IMR-90 (cell line): ENCODE measurements at regions not wholly inside any gene's neighbourhood (a gene's known extent, or its start where the extent isn't known, plus 50 kb on each side); places are given as distances from the start of the nearest gene placed in this dataset.

ENCODE experiments used
- CEBPB ChIP-seq: IDR thresholded peaks from 2 replicates; pipeline ENCODE4 v1.6.1; 2012; ENCODE audit warnings: low read depth, low read length, improper control_type of control experiment
- NFE2L2 ChIP-seq: fragments of 150-350 bp; IDR thresholded peaks from 2 replicates; pipeline ENCODE4 v1.6.1; 2016; ENCODE audit warnings: low read depth, mild to moderate bottlenecking, low read length
- POLR2A ChIP-seq: IDR thresholded peaks from 2 replicates; pipeline ENCODE4 v1.6.1; 2012; ENCODE audit warnings: mild to moderate bottlenecking, low read depth, low read length
- RAD21 ChIP-seq: IDR thresholded peaks from 2 replicates; pipeline ENCODE4 v1.6.1; 2012; ENCODE audit warnings: low read length, improper control_type of control experiment
- SMC3 ChIP-seq: fragments of 150-350 bp; IDR thresholded peaks from 2 replicates; pipeline ENCODE4 v1.6.1; 2016; ENCODE audit warnings: low read depth, mild to moderate bottlenecking, antibody characterized with exemption, low read length, moderate library complexity
- TF ChIP-seq, protein P1 (sequence below): conservative IDR thresholded peaks from 2 replicates; pipeline ENCODE4 v1.5.1; 2012; ENCODE audit warnings: mild to moderate bottlenecking, low read depth, low read length, improper control_type of control experiment
- TF ChIP-seq, protein P2 (sequence below): fragments of 150-350 bp; IDR thresholded peaks from 2 replicates; pipeline ENCODE4 v1.6.1; 2016; ENCODE audit warnings: low read depth, mild to moderate bottlenecking, low read length, moderate library complexity, borderline replicate concordance

DNA sequence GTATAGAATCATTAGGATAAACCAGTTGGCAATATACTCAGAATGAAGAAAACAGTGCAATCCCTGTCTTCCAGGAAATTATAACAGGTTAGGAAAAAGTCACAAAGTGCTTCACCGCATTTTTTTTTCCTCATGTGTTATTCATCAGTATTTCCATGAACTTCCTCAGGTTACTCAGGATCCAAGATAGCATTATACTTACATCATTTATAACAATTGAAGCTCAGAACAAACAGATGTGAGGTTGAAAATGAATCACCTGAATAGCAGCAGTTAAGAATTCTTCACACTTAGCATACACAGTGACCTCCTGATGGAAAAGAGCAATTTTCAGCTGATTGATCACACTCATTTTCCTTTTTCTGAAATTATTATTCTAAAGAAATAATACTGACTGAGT is 1040.7 kb upstream of the B3GALT2 start:
- TF ChIP-seq, protein P1, sequence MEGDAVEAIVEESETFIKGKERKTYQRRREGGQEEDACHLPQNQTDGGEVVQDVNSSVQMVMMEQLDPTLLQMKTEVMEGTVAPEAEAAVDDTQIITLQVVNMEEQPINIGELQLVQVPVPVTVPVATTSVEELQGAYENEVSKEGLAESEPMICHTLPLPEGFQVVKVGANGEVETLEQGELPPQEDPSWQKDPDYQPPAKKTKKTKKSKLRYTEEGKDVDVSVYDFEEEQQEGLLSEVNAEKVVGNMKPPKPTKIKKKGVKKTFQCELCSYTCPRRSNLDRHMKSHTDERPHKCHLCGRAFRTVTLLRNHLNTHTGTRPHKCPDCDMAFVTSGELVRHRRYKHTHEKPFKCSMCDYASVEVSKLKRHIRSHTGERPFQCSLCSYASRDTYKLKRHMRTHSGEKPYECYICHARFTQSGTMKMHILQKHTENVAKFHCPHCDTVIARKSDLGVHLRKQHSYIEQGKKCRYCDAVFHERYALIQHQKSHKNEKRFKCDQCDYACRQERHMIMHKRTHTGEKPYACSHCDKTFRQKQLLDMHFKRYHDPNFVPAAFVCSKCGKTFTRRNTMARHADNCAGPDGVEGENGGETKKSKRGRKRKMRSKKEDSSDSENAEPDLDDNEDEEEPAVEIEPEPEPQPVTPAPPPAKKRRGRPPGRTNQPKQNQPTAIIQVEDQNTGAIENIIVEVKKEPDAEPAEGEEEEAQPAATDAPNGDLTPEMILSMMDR = no peak
- TF ChIP-seq POLR2A (no peak), SMC3 (no peak), RAD21 (no peak), CEBPB (no peak), NFE2L2 (no peak)
- TF ChIP-seq, protein P2, sequence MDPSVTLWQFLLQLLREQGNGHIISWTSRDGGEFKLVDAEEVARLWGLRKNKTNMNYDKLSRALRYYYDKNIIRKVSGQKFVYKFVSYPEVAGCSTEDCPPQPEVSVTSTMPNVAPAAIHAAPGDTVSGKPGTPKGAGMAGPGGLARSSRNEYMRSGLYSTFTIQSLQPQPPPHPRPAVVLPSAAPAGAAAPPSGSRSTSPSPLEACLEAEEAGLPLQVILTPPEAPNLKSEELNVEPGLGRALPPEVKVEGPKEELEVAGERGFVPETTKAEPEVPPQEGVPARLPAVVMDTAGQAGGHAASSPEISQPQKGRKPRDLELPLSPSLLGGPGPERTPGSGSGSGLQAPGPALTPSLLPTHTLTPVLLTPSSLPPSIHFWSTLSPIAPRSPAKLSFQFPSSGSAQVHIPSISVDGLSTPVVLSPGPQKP = no peak
